ENCODE measurements at regions not wholly inside any gene's neighbourhood (a gene's known extent, or its start where the extent isn't known, plus 50 kb on each side); places are given as distances from the start of the nearest gene placed in this dataset.

- Mint-ChIP-seq H3K36me3 (ENCODE audit: low read depth) (no peaks in the 10 kb centered on the region), H3K9me3 (no peaks in the 10 kb centered on the region), H3K27ac (no peak overlapping the region), H3K27me3 (ENCODE audit: insufficient read depth) (no peaks in the 10 kb centered on the region), H3K4me1 (no peaks in the 10 kb centered on the region), H3K4me3 (no peak overlapping the region)
- no peaks in the 10 kb centered on the region for H3K9me3 ChIP-seq (ENCODE audit: control insufficient read depth, low read length)
- H3K4me1 ChIP-seq (ENCODE audit: control insufficient read depth, insufficient read depth, low read length): no peaks in the 10 kb centered on the region
- no peak overlapping the region for H3K9ac ChIP-seq (ENCODE audit: extremely low read depth, low read length, poor library complexity, severe bottlenecking)
- no peaks in the 10 kb centered on the region for H3K36me3 ChIP-seq (ENCODE audit: control insufficient read depth, insufficient read depth, low read length)
- H3K4me3 ChIP-seq (ENCODE audit: low read length): no peak overlapping the region
- DNase-seq: no peak
- TF ChIP-seq CTCF (conservative IDR thresholded peaks at IDR 0.05): no peak
- WGBS, 2 experiments (ENCODE audit: insufficient coverage in 1 of 2, insufficient read length in 1 of 2): 92 to 100% methylated on average over 1 to 6 of the region's 7 CpGs
- H3K27ac ChIP-seq (ENCODE audit: low read depth, low read length): no peak overlapping the region
- H3K27me3 ChIP-seq (ENCODE audit: control insufficient read depth, insufficient read depth, low read length, poor library complexity, severe bottlenecking): no peaks in the 10 kb centered on the region
Measured at GRCh38 chr6:169078399-169079145, 175.1 kb downstream of the THBS2 start.

GRCh38 chr6:169075915-169076654 lies 177.6 kb downstream of the THBS2 start:
- DNase-seq: no peak
- H3K27ac ChIP-seq (ENCODE audit: low read depth, low read length): no peak overlapping the region
- Mint-ChIP-seq H3K9me3 (no peaks in the 10 kb centered on the region), H3K4me3 (no peak overlapping the region), H3K27ac (no peak overlapping the region), H3K27me3 (ENCODE audit: insufficient read depth) (no peaks in the 10 kb centered on the region), H3K4me1 (no peaks in the 10 kb centered on the region), H3K36me3 (ENCODE audit: low read depth) (no peaks in the 10 kb centered on the region)
- H3K9ac ChIP-seq (ENCODE audit: extremely low read depth, low read length, poor library complexity, severe bottlenecking): no peak overlapping the region
- H3K4me3 ChIP-seq (ENCODE audit: low read length): no peak overlapping the region
- no peaks in the 10 kb centered on the region for H3K9me3 ChIP-seq (ENCODE audit: control insufficient read depth, low read length)
- TF ChIP-seq CTCF (conservative IDR thresholded peaks at IDR 0.05): no peak
- 80 to 82% methylated on average over 5 to 9 of the region's 9 CpGs for WGBS, 2 experiments (ENCODE audit: insufficient coverage in 1 of 2, insufficient read length in 1 of 2)
- no peaks in the 10 kb centered on the region for H3K4me1 ChIP-seq (ENCODE audit: control insufficient read depth, insufficient read depth, low read length)
- no peaks in the 10 kb centered on the region for H3K27me3 ChIP-seq (ENCODE audit: control insufficient read depth, insufficient read depth, low read length, poor library complexity, severe bottlenecking)
- H3K36me3 ChIP-seq (ENCODE audit: control insufficient read depth, insufficient read depth, low read length): no peaks in the 10 kb centered on the region

- TF ChIP-seq CTCF (conservative IDR thresholded peaks at IDR 0.05): no peak
- H3K36me3 ChIP-seq (ENCODE audit: control insufficient read depth, insufficient read depth, low read length): no peaks in the 10 kb centered on the region
- Mint-ChIP-seq H3K4me1 (no peaks in the 10 kb centered on the region), H3K9me3 (no peaks in the 10 kb centered on the region), H3K27ac (no peak overlapping the region), H3K4me3 (no peak overlapping the region), H3K36me3 (ENCODE audit: low read depth) (no peaks in the 10 kb centered on the region), H3K27me3 (ENCODE audit: insufficient read depth) (no peaks in the 10 kb centered on the region)
- no peaks in the 10 kb centered on the region for H3K27me3 ChIP-seq (ENCODE audit: control insufficient read depth, insufficient read depth, low read length, poor library complexity, severe bottlenecking)
- no peaks in the 10 kb centered on the region for H3K4me1 ChIP-seq (ENCODE audit: control insufficient read depth, insufficient read depth, low read length)
- no peak for DNase-seq
- no peak overlapping the region for H3K9ac ChIP-seq (ENCODE audit: extremely low read depth, low read length, poor library complexity, severe bottlenecking)
- H3K27ac ChIP-seq (ENCODE audit: low read depth, low read length): no peak overlapping the region
- no peak overlapping the region for H3K4me3 ChIP-seq (ENCODE audit: low read length)
- no peaks in the 10 kb centered on the region for H3K9me3 ChIP-seq (ENCODE audit: control insufficient read depth, low read length)
- WGBS, 2 experiments (ENCODE audit: insufficient coverage in 1 of 2, insufficient read length in 1 of 2): 92% methylated on average over 11 to 19 of the region's 19 CpGs
Measured at GRCh38 chr6:169075211-169075914, 178.3 kb downstream of the THBS2 start.

Measured in endodermal cell (in vitro differentiated cells).